HCT116 (cell line): ENCODE measurements at regions not wholly inside any gene's neighbourhood (a gene's known extent, or its start where the extent isn't known, plus 50 kb on each side); places are given as distances from the start of the nearest gene placed in this dataset.

ENCODE experiments used
- ATF3 ChIP-seq: IDR thresholded peaks from 2 replicates; pipeline ENCODE4 v1.6.1; 2012
- CEBPB ChIP-seq: IDR thresholded peaks from 2 replicates; pipeline ENCODE4 v1.6.1; 2012; ENCODE audit warnings: low read depth
- CTCF ChIP-seq, 3 experiments: fragments of 200-600 bp in 1 of 3; sonication (generic) in 1 of 3; IDR thresholded peaks in 2 of 3; conservative IDR thresholded peaks in 1 of 3; 2 replicates each; pipeline ENCODE4 v1.5.1; 2012 to 2017; ENCODE audit warnings: low read depth in 2 of 3, low read length in 2 of 3, antibody characterized with exemption in 1 of 3, borderline replicate concordance in 1 of 3, control low read depth in 1 of 3, mild to moderate bottlenecking in 1 of 3, mixed read lengths in 1 of 3, mixed run types in 1 of 3, moderate library complexity in 1 of 3; ENCODE audit not compliant: insufficient read depth in 1 of 3
- EZH2 ChIP-seq: fragments of 200-600 bp; sonication (generic); IDR thresholded peaks from 2 replicates; pipeline ENCODE4 v1.6.1; 2017; ENCODE audit warnings: antibody characterized with exemption, mixed run types
- JUND ChIP-seq: IDR thresholded peaks from 2 replicates; pipeline ENCODE4 v1.6.1; 2012
- POLR2A ChIP-seq: IDR thresholded peaks from 2 replicates; pipeline ENCODE4 v1.7.0; 2011; ENCODE audit warnings: borderline replicate concordance; ENCODE audit not compliant: insufficient read depth, insufficient read length; ENCODE audit errors: extremely low read depth
- POLR2AphosphoS5 ChIP-seq: IDR thresholded peaks from 2 replicates; pipeline ENCODE4 v1.6.1; 2011; ENCODE audit warnings: mild to moderate bottlenecking, low read depth, low read length, moderate library complexity
- RAD21 ChIP-seq: IDR thresholded peaks from 2 replicates; pipeline ENCODE4 v1.6.1; 2012; ENCODE audit warnings: low read depth, mild to moderate bottlenecking
- SIN3A ChIP-seq: IDR thresholded peaks from 2 replicates; pipeline ENCODE4 v1.6.1; 2012; ENCODE audit warnings: low read depth
- TCF7L2 ChIP-seq: IDR thresholded peaks from 2 replicates; pipeline ENCODE4 v1.7.0; 2011; ENCODE audit warnings: borderline replicate concordance, inconsistent platforms; ENCODE audit not compliant: insufficient read depth, insufficient read length; ENCODE audit errors: extremely low read depth
- YY1 ChIP-seq: IDR thresholded peaks from 2 replicates; pipeline ENCODE4 v1.6.1; 2011; ENCODE audit warnings: low read length, low read depth, moderate library complexity, mild to moderate bottlenecking; ENCODE audit not compliant: insufficient replicate concordance; ENCODE audit errors: extremely low read depth
- ZBTB33 ChIP-seq: IDR thresholded peaks from 2 replicates; pipeline ENCODE4 v1.6.1; 2011; ENCODE audit warnings: mild to moderate bottlenecking, low read length, moderate library complexity; ENCODE audit not compliant: insufficient replicate concordance; ENCODE audit errors: extremely low read depth
- ZNF274 ChIP-seq: fragments of 200-500 bp; sonication (Bioruptor generic); IDR thresholded peaks from 2 replicates; pipeline ENCODE4 v1.6.1; 2014; ENCODE audit warnings: mild to moderate bottlenecking, low read depth, low read length, inconsistent platforms

DNA sequence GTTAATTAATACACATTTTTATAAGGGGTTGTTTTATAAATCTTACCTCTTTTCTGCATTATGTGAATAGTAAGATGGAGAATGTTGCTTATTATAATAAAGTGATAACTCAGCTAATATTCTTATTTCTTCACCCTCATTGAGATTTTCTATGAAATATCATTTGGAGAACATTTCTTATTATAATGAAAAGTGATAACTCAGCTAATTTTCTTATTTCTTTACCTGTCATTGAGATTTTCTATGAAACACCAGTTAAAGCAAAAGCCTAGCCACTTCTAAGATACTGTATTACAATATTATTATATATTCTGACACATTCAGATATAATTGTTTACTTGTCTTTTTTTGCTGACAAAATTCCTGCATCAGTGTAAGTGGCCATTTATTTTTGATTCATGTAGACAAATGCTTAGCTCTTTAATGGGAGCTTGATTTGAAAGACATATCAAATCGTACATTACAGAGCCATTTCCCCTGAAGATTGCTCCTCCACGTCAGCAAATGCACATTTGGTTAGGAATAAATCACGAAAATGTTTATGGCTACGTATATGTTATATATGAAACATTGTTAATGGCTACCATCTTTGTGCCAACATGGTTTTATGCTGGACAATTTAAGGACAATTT lies 427.5 kb downstream of the CHL1 start:
- no peak for TF ChIP-seq CEBPB
- TF ChIP-seq CTCF (IDR thresholded peaks at IDR 0.05 in 2 of 3, conservative IDR thresholded peaks at IDR 0.05 in 1 of 3; ENCODE audit: borderline replicate concordance in 1 of 3, insufficient read depth in 1 of 3, low read depth in 2 of 3, low read length in 2 of 3) = no peak
- TF ChIP-seq EZH2 = no peak
- TF ChIP-seq JUND = no peak
- TF ChIP-seq POLR2AphosphoS5 = no peak
- no peak for TF ChIP-seq RAD21
- no peak for TF ChIP-seq ZBTB33
- TF ChIP-seq POLR2A = no peak
- no peak for TF ChIP-seq YY1
- TF ChIP-seq ATF3 = no peak
- no peak for TF ChIP-seq SIN3A
- TF ChIP-seq TCF7L2 = no peak
- no peak for TF ChIP-seq ZNF274
